D721Med (cell line): ENCODE measurements at regions not wholly inside any gene's neighbourhood (a gene's known extent, or its start where the extent isn't known, plus 50 kb on each side); places are given as distances from the start of the nearest gene placed in this dataset.

Experiments
- DNase-seq: peaks from one replicate; pipeline ENCODE4 v3.0.0; 2011; ENCODE audit warnings: low spot score; ENCODE audit not compliant: insufficient read length
- FAIRE-seq: peaks from 2 replicates; lab custom pipeline; 2011; peaks lifted over from hg19 to GRCh38; lab: Jason Lieb, UNC
- TF ChIP-seq, protein P1 (sequence below): IDR thresholded peaks from 2 replicates; pipeline ENCODE4 v1.5.1; 2012; ENCODE audit warnings: mild to moderate bottlenecking, control low read depth; ENCODE audit not compliant: insufficient read depth; ENCODE audit errors: missing control alignments

DNA sequence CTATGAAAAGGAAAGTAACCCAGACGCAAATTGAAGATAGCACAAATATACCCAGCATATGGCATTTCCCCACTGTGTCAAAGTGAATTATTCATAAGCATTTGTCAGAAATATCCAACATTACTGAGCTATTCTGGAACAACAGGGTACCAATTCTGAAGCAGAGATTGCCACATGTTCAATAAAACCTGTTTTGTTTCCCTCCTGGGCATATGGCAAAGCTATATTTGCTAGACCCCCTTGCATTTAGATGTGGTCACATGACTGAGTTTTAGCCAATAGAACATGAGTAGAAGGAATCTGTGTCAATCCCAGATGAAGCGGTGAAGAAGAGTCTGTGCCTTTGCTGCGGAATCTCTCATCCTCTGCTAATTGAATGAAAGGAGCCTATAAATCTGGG is 296.4 kb upstream of the DLGAP1 start:
- TF ChIP-seq, protein P1, sequence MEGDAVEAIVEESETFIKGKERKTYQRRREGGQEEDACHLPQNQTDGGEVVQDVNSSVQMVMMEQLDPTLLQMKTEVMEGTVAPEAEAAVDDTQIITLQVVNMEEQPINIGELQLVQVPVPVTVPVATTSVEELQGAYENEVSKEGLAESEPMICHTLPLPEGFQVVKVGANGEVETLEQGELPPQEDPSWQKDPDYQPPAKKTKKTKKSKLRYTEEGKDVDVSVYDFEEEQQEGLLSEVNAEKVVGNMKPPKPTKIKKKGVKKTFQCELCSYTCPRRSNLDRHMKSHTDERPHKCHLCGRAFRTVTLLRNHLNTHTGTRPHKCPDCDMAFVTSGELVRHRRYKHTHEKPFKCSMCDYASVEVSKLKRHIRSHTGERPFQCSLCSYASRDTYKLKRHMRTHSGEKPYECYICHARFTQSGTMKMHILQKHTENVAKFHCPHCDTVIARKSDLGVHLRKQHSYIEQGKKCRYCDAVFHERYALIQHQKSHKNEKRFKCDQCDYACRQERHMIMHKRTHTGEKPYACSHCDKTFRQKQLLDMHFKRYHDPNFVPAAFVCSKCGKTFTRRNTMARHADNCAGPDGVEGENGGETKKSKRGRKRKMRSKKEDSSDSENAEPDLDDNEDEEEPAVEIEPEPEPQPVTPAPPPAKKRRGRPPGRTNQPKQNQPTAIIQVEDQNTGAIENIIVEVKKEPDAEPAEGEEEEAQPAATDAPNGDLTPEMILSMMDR = no peak
- no peak for DNase-seq
- no peak for FAIRE-seq

DNA sequence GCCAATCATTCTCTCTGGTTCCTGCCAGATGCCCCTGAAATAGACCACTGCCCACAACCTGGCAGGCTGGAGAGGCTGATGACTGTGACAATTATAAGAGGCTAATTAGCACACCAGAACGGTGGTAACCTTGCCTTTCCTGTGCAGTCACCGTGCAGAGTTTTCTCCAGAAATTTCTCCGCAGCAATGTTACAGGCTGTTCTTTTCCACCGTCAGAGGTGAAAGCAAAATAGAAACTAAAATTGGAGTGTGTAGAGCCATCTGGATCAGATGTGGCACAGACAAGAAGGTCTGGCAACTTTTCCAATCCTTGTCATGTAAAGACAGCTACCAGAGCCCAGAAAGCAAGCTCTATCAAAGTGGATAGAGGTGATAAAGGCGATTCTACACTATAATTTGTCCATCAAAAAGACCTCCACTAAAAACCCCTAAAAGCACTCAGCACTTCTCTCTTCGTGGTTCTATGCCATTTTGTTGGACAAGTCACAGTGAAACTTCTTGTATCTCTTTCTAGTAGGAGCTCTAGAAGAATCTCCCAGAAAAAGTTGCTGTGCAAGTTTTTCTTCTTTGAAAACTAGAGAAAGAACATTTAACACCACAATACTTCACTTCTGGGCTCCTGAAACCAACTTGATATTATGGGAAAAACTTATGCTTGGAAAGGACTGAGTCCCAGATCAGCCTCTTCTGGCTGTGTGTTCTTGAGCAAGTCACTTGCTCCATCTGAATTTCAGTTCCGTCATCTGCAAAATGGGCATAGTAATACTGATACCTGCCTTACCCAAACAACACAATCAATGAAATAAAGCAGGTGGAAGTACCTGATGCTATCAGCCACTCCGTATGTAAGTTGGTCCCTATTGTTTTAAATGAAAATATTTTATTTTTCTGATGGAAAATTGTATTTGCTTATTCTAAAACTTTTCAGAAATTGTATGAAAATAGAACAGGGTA is 295.6 kb upstream of the DLGAP1 start:
- DNase-seq = no peak

DNA sequence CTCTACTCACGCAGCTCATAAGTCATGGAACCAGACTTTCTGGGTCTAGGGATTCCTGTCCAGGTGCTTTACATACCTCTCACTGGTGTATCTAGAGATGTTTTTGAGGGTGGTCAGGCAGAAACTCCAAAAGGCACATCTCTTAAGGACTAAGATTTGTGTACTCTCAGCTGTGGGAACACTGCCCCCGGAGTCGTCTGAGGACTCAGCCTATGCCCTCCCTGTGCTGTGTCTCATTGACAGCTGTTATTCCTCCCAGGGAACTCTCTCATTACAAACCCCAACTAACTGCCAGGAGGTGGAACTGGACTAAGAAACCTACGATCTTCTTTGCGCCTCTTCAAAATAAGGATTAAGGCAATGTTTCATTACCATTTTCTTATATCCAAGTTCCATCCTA is 293.9 kb upstream of the DLGAP1 start:
- no peak for DNase-seq
- FAIRE-seq = no peak
- TF ChIP-seq, protein P1 = no peak

More for the DNA sequence above, 295.6 kb upstream of the DLGAP1 start:
- TF ChIP-seq, protein P1 = no peak
- no peak for FAIRE-seq

- FAIRE-seq = no peak
- TF ChIP-seq, protein P1 = no peak
- no peak for DNase-seq
These were observed 279.8 kb upstream of the DLGAP1 start for GRCh38 chr18:4734903-4735302.

DNA sequence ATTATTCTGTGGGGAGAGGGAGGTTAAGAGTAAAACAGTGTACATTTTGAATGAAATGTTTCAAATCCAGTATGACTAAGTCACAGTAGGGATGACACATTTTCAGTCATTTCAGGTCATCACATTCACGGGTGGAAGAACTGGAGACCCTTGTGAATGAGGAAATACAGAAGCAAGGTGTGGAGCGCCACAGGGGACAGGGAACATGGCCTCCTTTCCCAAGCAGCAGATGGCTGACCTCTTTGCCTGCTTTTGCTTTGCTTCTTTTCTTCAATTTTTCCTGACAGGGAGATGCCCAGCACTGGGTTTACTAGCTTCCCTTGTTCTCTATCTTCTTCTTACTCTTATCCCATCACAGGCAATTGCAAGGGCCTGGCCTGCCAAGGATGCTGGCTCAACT is 278.9 kb upstream of the DLGAP1 start:
- TF ChIP-seq, protein P1 = no peak
- FAIRE-seq = no peak

GRCh38 chr18:4721545-4721944 is 266.4 kb upstream of the DLGAP1 start:
- FAIRE-seq (no peak), DNase-seq (no peak)
- TF ChIP-seq, protein P1 = no peak

More for the DNA sequence above, 278.9 kb upstream of the DLGAP1 start:
- no peak for DNase-seq

DNA sequence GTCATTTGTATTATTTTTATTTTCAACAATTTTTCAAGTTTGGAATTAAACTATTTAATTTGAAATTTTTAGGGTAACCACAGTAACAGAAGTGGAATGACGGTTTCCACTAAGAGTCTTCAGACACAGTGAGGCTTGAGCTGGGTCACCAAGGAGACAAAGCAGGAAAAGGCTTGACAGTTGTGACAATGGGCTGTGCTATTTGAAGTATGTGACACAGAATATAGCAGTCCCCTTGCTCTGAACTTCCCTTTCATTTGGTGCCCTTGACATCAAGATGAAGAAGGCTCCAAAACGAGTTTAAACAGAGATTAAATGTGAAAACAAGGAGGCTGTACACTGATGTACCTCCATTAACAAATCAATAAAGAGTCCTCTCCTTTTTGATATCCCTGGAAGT is 265.4 kb upstream of the DLGAP1 start:
- TF ChIP-seq, protein P1 = no peak
- FAIRE-seq (no peak), DNase-seq (no peak)
